Gastroesophageal sphincter (tissue), 4 donors: ENCODE measurements at regions not wholly inside any gene's neighbourhood (a gene's known extent, or its start where the extent isn't known, plus 50 kb on each side); places are given as distances from the start of the nearest gene placed in this dataset.
"Not testable (repeated sequence)": the region's sequence is repeated elsewhere in the genome, so short reads cannot be mapped to it uniquely, and the experiment has no call there.

Experiments
- ATAC-seq: fragments of 150-250 bp; one replicate; pipeline ENCODE4 v1.9.1; 2016; ENCODE audit warnings: mild to moderate bottlenecking, moderate library complexity
- H3K27ac ChIP-seq, 4 donors: fragments of 200-600 bp; sonication (generic) in 3 of 4; 1 replicate in 3 of 4; 2 replicates in 1 of 4; pipeline ENCODE4 v1.5.1; 2016 to 2019
- H3K27me3 ChIP-seq: fragments of 200-600 bp; sonication (generic); one replicate; pipeline ENCODE4 v1.5.1; 2019
- H3K36me3 ChIP-seq, 2 donors: fragments of 200-600 bp; sonication (generic); one replicate each; pipeline ENCODE4 v1.5.1; 2019; ENCODE audit warnings: control low read depth in 1 of 2
- H3K4me1 ChIP-seq, 3 donors: fragments of 200-600 bp; sonication (generic); 1 replicate in 2 of 3; 2 replicates in 1 of 3; pipeline ENCODE4 v1.5.1; 2016 to 2019; ENCODE audit warnings: control low read depth in 2 of 3
- H3K4me3 ChIP-seq, 2 donors: fragments of 200-600 bp; sonication (generic); one replicate each; pipeline ENCODE4 v1.5.1; 2019; ENCODE audit warnings: mild to moderate bottlenecking in 1 of 2, moderate library complexity in 1 of 2
- H3K9me3 ChIP-seq, 3 donors: fragments of 200-600 bp; sonication (generic); one replicate each; pipeline ENCODE4 v1.5.1; 2017 to 2019; ENCODE audit warnings: control low read depth in 2 of 3
- CTCF ChIP-seq, 4 experiments: fragments of 200-600 bp in 2 of 4; fragments of 450-650 bp in 2 of 4; sonication (generic) in 1 of 4; IDR thresholded peaks; one replicate each; pipeline ENCODE4 v1.5.1; 2017 to 2019; ENCODE audit warnings: antibody characterized with exemption in 4 of 4, mild to moderate bottlenecking in 2 of 4, moderate library complexity in 2 of 4
- EP300 ChIP-seq: sonication (generic); formaldehyde crosslinking; IDR thresholded peaks from one replicate; pipeline ENCODE4 v1.6.1; 2017; ENCODE audit warnings: antibody characterized with exemption, mild to moderate bottlenecking
- POLR2A ChIP-seq, 2 donors: fragments of 450-650 bp; IDR thresholded peaks; one replicate each; pipeline ENCODE4 v1.6.1; 2017; ENCODE audit warnings: antibody characterized with exemption in 2 of 2, mild to moderate bottlenecking in 2 of 2, moderate library complexity in 1 of 2
- POLR2AphosphoS5 ChIP-seq: sonication (generic); formaldehyde crosslinking; IDR thresholded peaks from one replicate; pipeline ENCODE4 v1.6.1; 2017; ENCODE audit warnings: antibody characterized with exemption
- WGBS, 2 donors: methylation state at CpG; one replicate each; pipeline ENCODE4 v1.1.5; 2018; ENCODE audit warnings: low coverage in 1 of 2; 5-methylcytosine and 5-hydroxymethylcytosine counted together

GRCh38 chr16:13708347-13709120 is 211.4 kb upstream of the ERCC4 start:
- 31% methylated on average over 2 to 3 of the region's 3 CpGs for WGBS, 2 donors
- TF ChIP-seq EP300 (no peak), CTCF (IDR thresholded peaks at IDR 0.05) (no peak), POLR2AphosphoS5 (no peak), POLR2A (IDR thresholded peaks at IDR 0.05) (no peak)
- Histone ChIP-seq H3K27me3 (no peaks in the 10 kb centered on the region), H3K27ac (no peak overlapping the region), H3K9me3 (peaks cover 0 to 8% (median 0%) of the 10 kb centered on the region in 3 donors), H3K4me1 (no peaks in the 10 kb centered on the region), H3K36me3 (no peaks in the 10 kb centered on the region), H3K4me3 (no peak overlapping the region)
- no peak for ATAC-seq

DNA sequence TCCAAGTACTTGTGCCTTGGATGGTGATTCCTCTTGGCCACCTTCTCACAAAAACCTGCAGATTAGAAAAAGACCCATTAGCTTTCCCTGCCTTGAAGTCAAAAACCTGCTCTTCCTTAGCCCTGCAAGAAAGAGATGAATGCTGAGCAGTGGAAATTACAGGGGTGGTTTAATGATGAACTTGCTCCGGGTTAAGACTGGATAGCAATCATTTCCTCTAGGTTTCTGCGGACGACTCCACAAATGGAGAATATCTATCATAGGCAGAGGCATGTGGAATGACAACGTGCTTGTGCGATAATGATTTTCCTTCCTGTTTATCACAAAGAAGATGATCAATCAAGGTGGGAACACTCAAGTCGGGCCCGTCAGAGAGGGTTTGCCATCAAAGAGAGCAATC is 201.2 kb upstream of the ERCC4 start:
- 29 to 52% methylated on average over 6 of the region's 7 CpGs for WGBS, 2 donors
- no peak overlapping the region for H3K4me3 ChIP-seq
- H3K27me3 ChIP-seq = no peaks in the 10 kb centered on the region
- H3K27ac ChIP-seq = no peak overlapping the region
- H3K9me3 ChIP-seq = no peaks in the 10 kb centered on the region
- H3K36me3 ChIP-seq = no peaks in the 10 kb centered on the region
- no peak for ATAC-seq
- TF ChIP-seq POLR2AphosphoS5 (no peak), POLR2A (IDR thresholded peaks at IDR 0.05) (no peak), CTCF (IDR thresholded peaks at IDR 0.05) (no peak), EP300 (no peak)
- peaks cover 0 to 3% (median 0%) of the 10 kb centered on the region in 3 donors for H3K4me1 ChIP-seq

- H3K27me3 ChIP-seq = no peaks in the 10 kb centered on the region
- no peak overlapping the region for H3K4me3 ChIP-seq
- peaks cover 0 to 2% (median 0%) of the 10 kb centered on the region in 3 donors for H3K4me1 ChIP-seq
- H3K9me3 ChIP-seq = peaks cover 0 to 17% (median 0%) of the 10 kb centered on the region in 3 donors
- TF ChIP-seq EP300 (no peak), POLR2A (IDR thresholded peaks at IDR 0.05) (no peak), CTCF (IDR thresholded peaks at IDR 0.05) (no peak), POLR2AphosphoS5 (no peak)
- no peaks in the 10 kb centered on the region for H3K36me3 ChIP-seq
- ATAC-seq = no peak
- no peak overlapping the region for H3K27ac ChIP-seq
- WGBS, 2 donors = 63 to 66% methylated on average over 2 of the region's 3 CpGs
These were observed 192.0 kb upstream of the ERCC4 start for GRCh38 chr16:13727943-13728342.

GRCh38 chr16:13733561-13733960 is 186.4 kb upstream of the ERCC4 start:
- ATAC-seq = no peak
- H3K4me3 ChIP-seq = no peak overlapping the region
- H3K27ac ChIP-seq = no peak overlapping the region
- no peak for TF ChIP-seq EP300
- TF ChIP-seq POLR2A (IDR thresholded peaks at IDR 0.05) = no peak
- no peak for TF ChIP-seq CTCF (IDR thresholded peaks at IDR 0.05)
- no peak for TF ChIP-seq POLR2AphosphoS5
- WGBS, 2 donors = 5 to 15% methylated on average over 3 of the region's 3 CpGs
- H3K4me1 ChIP-seq = peaks cover 0 to 12% (median 0%) of the 10 kb centered on the region in 3 donors
- H3K27me3 ChIP-seq = no peaks in the 10 kb centered on the region
- H3K9me3 ChIP-seq = peaks cover 0 to 2% (median 0%) of the 10 kb centered on the region in 3 donors
- H3K36me3 ChIP-seq = no peaks in the 10 kb centered on the region

DNA sequence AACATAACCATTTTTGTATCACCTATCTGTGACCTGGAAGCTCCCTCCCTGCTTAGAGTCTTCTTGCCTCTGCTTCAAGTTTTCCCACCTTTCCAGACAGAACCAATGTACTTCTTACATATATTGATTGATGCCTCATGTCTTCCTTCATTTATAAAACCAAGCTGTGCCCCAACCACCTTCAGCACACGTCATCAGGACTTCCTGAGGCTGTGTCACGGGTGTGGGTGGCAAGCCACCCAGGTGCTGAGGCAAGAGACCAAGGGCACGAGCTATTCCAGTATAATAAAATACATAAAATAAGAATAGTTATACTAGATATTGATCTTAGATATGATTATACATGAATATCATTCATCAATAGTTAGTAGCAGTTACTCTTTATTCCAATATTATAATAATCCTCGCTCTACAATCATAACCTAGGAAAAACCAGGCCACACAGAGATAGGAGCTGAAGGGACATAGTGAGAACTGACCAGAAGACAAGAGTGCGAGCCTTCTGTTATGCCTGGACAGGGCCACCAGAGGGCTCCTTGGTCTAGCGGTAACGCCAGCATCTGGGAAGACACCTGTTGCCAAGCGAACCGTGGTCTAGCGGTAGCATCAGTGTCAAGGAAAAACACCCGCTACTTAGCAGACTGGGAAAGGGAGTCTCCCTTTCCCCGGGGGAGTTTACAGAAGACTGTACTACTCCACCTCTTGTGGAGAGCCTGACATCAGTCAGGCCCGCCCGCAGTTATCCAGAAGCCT is 180.2 kb upstream of the ERCC4 start:
- H3K36me3 ChIP-seq, H3K4me1 ChIP-seq, H3K27ac ChIP-seq, H3K27me3 ChIP-seq, ATAC-seq, H3K4me3 ChIP-seq: not testable (repeated sequence)
- 74 to 89% methylated on average over 3 to 9 of the region's 14 CpGs for WGBS, 2 donors
- peaks cover 0 to 15% (median 0%) of the 10 kb centered on the region in 3 donors for H3K9me3 ChIP-seq
